HG02798 (cell line): ENCODE measurements at regions not wholly inside any gene's neighbourhood (a gene's known extent, or its start where the extent isn't known, plus 50 kb on each side); places are given as distances from the start of the nearest gene placed in this dataset.
"Not testable (repeated sequence)": the region's sequence is repeated elsewhere in the genome, so short reads cannot be mapped to it uniquely, and the experiment has no call there.

Source experiments
- ATAC-seq: cut with Tn5 transposase; IDR thresholded peaks from one replicate; pipeline ENCODE4 v1.9.1; 2021; ENCODE audit warnings: mild to moderate bottlenecking; ENCODE audit not compliant: unreplicated experiment, poor library complexity

GRCh38 chr10:50993771-50994251 is 80.5 kb upstream of the PRKG1 start:
- ATAC-seq = no peak

- no peak for ATAC-seq
These were observed 76.8 kb upstream of the PRKG1 start for GRCh38 chr10:50997461-50997860.

DNA sequence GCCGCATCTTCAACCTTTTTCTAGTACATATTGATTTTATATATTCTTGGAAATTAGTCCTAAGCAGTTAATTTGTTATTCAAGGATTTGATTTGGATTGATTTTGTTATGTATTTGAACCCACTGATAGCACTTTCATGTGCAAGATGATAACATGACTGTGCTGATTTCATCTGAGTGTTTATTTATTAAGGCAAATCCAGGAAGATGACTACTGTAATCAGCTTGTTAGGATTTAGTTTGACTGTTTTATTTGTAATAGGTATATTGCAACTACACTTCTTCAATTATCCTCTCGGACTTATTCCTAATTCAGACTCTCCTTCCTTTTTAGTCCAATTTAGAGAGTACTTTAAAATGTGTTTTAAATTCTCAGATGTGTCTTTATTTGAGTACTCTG is 75.1 kb upstream of the PRKG1 start:
- no peak for ATAC-seq

- ATAC-seq = no peak
These were observed 74.1 kb upstream of the PRKG1 start for GRCh38 chr10:51000164-51000563.

DNA sequence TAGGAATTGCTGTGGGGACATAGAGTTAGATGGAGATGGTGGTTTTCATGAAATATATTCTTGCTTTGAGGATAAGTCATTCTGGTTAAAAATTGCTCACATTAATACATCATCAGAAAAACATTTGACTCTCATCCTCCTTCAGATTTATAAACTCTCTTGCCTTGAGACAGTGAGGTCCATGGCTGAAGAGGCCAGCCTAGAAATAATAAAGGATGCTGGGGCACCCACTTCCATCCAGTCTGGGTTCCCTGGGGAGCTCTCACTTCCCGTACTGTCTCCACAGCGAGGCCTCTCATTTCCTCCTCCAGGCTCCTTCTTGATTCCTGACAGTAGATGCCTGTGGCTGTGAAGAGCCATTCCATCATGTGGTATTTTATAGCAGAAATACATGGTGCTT is 73.3 kb upstream of the PRKG1 start:
- no peak for ATAC-seq

DNA sequence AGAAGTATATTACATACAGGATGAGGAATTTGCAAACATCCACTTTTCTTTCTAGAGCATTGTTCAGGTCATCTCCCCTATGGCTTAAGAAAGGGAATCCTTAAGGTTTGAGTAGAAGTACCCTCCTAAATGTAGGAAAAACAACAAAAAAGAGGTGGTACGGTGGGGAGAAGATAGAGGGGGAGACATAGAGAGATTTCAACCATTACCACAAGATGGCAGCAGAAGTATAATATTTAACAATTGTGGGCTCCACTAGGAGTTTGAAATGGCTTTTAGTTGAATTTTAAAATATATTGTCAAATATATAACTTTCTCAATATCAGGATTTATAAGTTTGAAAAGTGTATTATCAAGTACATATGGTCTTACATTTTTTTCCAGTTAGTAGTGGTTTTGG is 72.7 kb upstream of the PRKG1 start:
- ATAC-seq = peak; percentile 64

GRCh38 chr10:51002469-51002868 is 71.8 kb upstream of the PRKG1 start:
- ATAC-seq = no peak

DNA sequence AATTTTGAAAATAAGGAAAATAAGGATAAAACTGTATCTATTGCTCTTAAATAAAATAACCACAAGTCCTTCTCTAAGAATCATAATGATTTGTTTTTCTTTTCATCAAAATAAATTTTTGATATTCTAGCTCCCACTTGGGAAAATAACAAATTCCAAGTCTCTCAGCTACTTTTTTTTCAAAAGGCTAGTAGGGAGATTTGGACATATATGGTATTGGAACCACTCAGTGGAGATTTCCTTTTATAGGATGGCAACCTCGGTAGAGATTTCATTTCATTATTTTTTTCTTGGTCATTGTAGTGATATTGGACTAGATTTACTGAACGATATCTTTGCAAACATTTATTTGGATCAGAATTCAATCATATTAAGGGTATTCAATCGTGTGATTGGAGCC is 69.5 kb upstream of the PRKG1 start:
- no peak for ATAC-seq

GRCh38 chr10:51005551-51005950 is 68.7 kb upstream of the PRKG1 start:
- no peak for ATAC-seq

DNA sequence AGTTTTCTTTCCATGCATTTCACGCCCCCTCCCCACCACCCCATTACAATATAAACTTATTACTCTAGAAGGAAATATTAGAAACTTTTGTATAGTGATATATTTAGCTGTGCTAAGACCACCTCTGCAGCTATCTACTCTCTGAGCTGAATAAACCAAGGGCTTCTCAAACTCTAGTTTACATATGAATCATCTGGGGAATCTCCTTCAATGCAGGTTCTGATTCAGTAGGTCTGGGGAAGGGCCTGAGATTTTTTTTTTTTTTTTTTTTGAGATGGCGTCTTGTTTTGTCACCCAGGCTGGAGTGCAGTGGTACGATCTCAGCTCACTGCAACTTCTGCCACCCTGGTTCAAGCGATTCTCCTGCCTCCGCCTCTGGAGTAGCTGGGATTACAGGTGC is 67.6 kb upstream of the PRKG1 start:
- no peak for ATAC-seq

DNA sequence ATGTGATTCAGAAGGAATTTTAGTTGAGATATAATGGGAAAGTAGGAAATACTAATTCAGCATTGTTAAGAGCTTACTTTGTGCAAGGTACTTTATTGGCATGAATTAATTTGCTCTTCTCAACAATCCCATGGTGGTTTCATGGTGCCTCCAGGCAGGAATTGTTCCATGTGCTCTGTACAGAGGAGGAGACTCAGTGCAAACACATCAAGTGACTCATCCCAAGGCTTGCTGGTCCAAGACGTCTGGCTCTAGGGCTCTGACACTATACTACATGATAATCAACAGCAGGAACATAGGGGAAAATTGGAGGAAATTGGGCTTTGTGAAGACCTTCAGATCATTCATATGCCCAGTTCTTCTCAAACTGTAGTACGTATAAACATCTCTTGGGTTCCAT is 66.5 kb upstream of the PRKG1 start:
- ATAC-seq = no peak

DNA sequence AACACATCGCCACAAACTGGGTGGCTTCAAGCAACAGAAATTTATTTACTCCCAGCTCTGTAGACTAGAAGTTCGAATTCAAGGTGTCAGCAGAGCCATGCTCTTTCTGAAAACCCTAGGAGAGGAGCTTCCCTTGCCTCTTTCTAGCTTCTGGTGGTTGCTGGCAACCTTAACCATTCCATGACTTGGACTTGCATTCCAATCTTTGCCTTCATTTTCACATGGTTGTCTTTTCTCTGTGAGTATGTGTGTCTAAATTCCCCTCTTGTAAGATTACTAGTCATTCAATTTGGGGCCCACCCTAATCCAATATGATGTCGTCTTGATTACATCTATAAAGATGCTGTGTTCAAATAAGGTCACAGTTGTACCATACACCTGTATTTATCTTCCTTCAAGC is 65.9 kb upstream of the PRKG1 start:
- ATAC-seq = no peak

DNA sequence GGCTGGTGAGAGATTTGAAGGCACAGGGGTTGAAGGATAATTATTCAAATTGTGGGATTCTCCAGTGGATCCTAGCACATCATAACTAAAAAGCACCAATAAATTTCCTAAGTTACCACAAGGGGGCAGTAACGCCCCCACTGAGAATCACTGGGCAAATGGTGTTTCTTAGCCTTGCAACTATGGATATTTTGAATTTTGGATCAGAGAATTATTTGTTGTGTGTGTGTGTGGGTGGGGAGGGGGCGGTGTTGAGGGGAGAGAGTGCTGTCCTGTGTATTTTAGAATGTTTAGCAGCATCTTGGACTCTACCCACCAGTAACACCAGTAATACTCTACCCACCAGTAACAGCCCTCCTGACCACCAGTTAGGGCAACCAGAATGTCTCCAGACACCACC is 63.3 kb upstream of the PRKG1 start:
- peak; percentile 80 for ATAC-seq

- no peak for ATAC-seq
These were observed 62.2 kb upstream of the PRKG1 start for GRCh38 chr10:51012073-51012472.

- no peak for ATAC-seq
These were observed 59.5 kb upstream of the PRKG1 start for GRCh38 chr10:51014680-51015389.

- not testable (repeated sequence) for ATAC-seq
These were observed 58.9 kb upstream of the PRKG1 start for GRCh38 chr10:51015390-51015754.

GRCh38 chr10:51020200-51020599 is 54.1 kb upstream of the PRKG1 start:
- no peak for ATAC-seq

GRCh38 chr10:51022933-51023585 is 51.2 kb upstream of the PRKG1 start:
- ATAC-seq = no peak

- ATAC-seq = no peak
These were observed 50.7 kb upstream of the PRKG1 start for GRCh38 chr10:51023636-51024035.
